ENCODE measurements at regions not wholly inside any gene's neighbourhood (a gene's known extent, or its start where the extent isn't known, plus 50 kb on each side); places are given as distances from the start of the nearest gene placed in this dataset.
"Not testable (repeated sequence)": the region's sequence is repeated elsewhere in the genome, so short reads cannot be mapped to it uniquely, and the experiment has no call there.

DNA sequence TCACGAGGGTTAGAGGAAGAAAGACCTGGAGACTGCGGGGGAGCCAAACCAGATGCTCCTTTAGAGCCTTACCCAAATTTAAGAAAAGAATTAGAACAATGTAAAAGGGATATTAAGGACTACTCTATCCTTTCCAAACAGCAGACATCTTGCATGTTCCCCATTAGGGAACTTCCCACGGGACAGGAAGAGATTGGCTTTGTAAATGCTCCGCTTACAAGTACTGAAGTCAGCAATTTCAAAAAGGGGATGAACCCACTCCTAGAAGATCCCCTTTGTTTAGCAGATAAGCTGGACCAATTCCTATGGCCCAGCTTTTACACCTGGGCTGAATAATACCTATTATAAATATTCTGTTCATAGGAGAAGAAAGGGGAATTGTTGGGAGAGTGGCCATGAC lies 74.2 kb downstream of the APOBEC1 start:
- no peak for ATAC-seq

DNA sequence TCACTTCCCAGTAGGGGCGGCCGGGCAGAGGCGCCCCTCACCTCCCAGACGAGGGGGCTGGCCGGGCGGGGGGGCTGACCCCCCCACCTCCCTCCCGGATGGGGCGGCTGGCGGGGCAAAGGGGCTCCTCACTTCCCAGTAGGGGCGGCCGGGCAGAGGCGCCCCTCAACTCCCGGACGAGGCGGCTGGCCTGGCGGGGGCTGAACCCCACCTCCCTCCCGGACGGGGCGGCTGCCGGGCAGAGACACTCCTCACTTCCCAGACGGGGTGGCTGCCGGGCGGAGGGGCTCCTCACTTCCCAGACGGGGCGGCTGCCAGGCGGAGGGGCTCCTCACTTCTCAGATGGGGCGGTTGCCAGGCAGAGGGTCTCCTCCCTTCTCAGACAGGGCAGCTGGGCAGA lies 75.6 kb downstream of the APOBEC1 start:
- ATAC-seq: not testable (repeated sequence)

DNA sequence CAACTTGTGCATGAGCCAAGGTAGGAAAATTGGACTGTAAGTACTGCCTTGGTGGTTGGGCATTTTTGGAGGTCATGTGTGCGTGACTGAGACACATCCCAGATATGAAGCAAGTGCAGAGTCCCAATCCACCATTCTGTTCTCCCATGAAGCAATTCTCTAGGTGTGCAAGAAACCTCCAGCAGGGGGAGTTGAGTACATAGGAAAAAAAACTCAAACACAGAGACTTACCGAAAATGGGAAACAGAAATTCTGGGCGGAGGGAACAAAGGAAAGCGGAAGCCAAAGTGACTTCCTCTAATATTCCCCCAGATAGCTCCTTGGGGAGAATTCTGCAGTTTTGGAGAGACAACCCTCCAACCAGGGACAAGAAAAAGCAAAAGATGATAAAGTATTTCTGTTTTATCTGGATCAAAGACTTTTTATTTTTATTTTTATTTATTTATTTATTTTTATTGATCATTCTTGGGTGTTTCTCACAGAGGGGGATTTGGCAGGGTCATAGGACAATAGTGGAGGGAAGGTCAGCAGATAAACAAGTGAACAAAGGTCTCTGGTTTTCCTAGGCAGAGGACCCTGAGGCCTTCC lies 76.9 kb downstream of the APOBEC1 start:
- not testable (repeated sequence) for ATAC-seq

DNA sequence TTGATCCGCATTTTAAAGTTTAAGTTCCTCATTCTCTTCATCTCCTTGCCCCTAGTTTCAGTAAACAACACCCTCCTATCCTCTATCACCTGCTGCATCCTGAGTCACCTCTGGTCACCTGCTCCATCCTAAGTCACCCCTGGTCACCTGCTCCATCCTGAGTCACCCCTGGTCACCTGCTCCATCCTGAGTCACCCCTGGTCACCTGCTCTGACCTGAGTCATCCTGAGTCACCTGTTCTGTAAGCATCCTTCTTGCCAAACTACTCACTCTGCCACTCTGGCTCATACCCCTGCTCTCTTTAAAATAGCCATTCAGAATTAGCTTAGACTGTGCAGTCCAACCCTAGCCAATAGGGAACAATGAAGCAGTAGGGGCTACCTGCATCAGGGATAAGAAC lies 80.6 kb upstream of the CD163 start:
- peak in 1 of 2 donors; percentile 41 for ATAC-seq

DNA sequence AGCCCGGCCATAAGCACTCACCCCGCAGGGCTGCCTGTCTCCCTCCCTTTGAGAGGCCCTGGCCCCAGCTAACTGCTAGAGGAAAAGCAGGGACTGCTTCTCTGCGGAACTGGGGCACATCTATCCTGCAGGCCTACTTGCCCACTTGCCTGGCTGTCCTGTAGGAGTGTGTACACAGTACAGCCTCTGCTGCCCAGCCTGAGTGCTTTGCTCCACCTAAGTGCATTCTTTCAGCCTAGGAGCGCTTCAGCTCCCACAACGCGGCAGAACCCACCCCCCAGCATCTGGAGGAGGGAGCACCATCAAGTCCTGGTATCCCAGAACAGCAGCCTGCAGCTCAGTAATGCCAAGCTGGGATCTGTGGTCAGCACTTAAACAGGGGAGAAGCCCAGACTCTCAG lies 79.9 kb upstream of the CD163 start:
- ATAC-seq: no peak

DNA sequence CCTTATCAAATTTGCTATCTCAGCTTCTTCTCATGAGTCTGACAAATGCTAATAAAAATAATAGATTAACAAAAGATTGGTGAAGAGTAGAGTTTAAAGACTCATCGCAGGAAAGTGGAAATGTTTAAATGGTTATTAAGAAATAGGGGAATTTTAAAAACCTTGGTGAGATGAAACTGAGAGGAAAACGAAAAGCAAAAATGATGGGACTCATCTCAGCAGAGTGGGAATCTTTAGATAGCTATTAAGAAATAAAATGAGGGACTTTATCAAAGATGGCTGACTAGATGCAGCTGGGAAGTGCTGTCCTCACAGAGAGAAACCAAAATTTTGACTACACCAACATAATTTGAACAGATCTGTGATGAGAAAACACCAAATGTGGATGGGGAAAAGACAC lies 79.2 kb upstream of the CD163 start:
- ATAC-seq: no peak

DNA sequence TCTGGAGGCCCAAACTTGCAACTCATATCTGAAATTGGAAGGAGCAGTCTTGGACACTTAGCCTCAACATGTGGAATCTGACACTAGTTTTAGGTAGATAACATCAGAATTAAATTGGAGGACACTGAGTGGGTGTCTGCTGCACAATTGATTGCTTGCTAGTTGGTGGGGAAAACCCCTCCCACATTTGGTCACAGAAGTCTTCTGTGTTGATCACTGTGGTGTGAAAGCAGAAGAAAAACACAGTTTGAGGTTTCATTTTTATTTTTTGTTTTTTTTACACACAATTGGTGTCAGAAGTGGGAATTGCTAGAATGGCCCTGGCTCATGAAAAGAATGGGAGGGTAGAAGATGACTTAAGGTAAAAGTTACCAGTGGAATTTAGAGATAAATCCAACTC lies 78.0 kb upstream of the CD163 start:
- no peak for ATAC-seq

DNA sequence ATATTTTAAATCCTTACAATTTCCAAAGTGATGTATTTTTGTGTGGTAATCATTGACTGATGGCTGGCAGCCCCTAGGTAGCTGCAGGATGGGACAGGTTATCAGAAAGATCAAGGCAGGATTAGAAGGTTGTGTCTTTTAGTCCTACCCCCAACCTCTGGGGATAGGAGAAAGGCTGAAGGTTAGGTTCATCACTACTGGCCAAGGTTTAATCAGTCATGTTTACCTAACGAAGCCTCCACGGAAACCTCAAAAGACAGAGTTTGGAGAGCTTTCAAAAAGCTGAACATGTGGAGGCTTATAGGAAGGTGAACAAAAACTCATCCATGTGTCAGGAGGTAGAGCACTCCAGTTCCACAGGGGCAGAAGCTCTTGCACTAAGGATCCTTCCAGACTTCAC lies 77.5 kb upstream of the CD163 start:
- no peak for ATAC-seq

DNA sequence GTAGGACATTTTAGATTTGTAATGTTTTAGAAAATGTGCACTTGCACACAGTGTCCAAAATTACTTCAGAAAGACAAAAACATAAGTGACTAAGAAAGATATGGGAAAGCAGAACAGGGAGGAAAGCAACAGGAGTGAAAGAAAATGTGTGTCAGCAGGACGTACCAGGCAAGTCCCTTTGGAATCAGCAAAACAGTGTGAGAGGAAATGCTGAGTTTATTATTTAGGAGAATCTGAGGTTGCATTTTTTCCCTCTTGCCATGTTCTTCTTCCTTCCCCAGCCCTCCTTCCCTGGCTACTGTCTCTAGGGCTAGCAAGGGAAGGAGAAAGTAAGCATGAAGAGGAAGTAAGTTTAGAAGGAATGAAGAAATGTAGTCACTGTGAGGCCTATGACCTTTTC lies 67.7 kb upstream of the CD163 start:
- no peak for ATAC-seq

DNA sequence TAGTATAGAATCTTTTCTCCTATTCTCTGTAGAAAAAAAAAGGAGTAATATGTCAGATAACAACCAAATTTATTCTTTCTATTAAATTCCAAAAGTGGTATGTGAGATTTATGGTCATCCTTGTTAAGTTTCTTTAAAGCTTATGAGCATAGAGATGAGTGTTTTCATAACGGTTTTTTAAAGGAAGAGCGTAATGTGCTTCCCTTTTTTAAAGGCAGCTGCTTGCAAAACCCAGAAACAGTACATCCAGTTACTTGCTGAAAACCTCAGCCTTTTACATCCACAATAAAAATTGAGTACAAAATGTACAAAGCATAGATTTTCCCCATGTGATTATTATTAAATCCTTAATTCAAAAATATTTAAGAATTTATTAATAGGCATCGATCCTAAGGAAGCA lies 53.6 kb upstream of the CD163 start:
- ATAC-seq: no peak

DNA sequence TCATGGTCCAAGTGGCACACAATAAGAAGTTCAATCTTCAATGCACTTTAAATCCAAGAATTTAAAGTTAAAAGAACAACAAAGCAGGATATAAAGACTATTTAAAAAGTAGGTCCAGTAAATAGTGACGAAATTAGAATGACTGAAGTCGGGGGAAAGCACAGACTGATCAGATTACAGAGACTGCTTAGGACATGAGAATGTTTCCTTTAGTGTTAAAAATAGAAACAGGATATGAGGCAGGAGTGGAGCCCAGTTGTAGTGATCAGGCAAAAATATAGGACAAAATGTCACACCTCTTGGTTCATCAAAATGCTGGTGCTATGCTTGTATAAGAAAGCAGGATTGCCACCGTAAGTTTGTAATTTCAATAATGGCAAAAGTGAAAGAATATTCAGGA lies 52.2 kb upstream of the CD163 start:
- ATAC-seq: no peak

DNA sequence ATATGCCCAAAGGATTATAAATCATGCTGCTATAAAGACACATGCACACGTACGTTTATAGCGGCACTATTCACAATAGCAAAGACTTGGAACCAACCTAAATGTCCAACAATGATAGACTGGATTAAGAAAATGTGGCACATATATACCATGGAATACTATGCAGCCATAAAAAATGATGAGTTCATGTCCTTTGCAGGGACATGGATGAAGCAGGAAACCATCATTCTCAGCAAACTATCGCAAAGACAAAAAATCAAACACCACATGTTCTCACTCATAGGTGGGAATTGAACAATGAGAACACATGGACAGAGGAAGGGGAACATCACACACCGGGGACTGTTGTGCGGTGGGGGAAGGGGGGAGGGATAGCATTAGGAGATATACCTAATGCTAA lies 51.3 kb upstream of the CD163 start:
- ATAC-seq: not testable (repeated sequence)
